ENCODE measurements at regions not wholly inside any gene's neighbourhood (a gene's known extent, or its start where the extent isn't known, plus 50 kb on each side); places are given as distances from the start of the nearest gene placed in this dataset.

GRCh38 chr4:44563496-44563895 lies 87.9 kb downstream of the YIPF7 start:
- no peaks in the 10 kb centered on the region for H3K36me3 ChIP-seq (ENCODE audit: control insufficient read depth, insufficient read depth, low read length)
- H3K4me3 ChIP-seq (ENCODE audit: low read depth, low read length) = no peak overlapping the region
- DNase-seq (ENCODE audit: low read depth in 4 of 6, low spot score in 6 of 6) = no peak
- H3K9me3 ChIP-seq (ENCODE audit: control insufficient read depth, insufficient read depth, low read length) = no peaks in the 10 kb centered on the region
- no peaks in the 10 kb centered on the region for H3K4me1 ChIP-seq (ENCODE audit: control insufficient read depth, insufficient read depth, low read length)
- H3K27me3 ChIP-seq (ENCODE audit: control insufficient read depth, insufficient read depth, low read length) = no peaks in the 10 kb centered on the region
- no peak overlapping the region for H3K27ac ChIP-seq (ENCODE audit: low read depth, low read length)

GRCh38 chr4:44558031-44558605 lies 93.3 kb downstream of the YIPF7 start:
- no CpG with 5 or more reads among the region's 1 CpG for WGBS (ENCODE audit: insufficient coverage)
- H3K27me3 ChIP-seq (ENCODE audit: control insufficient read depth, insufficient read depth, low read length) = no peaks in the 10 kb centered on the region
- H3K27ac ChIP-seq (ENCODE audit: low read depth, low read length) = no peak overlapping the region
- peak in 1 of 6 donors; percentile 79 for DNase-seq (ENCODE audit: low read depth in 4 of 6, low spot score in 6 of 6)
- no peaks in the 10 kb centered on the region for H3K36me3 ChIP-seq (ENCODE audit: control insufficient read depth, insufficient read depth, low read length)
- no peaks in the 10 kb centered on the region for H3K9me3 ChIP-seq (ENCODE audit: control insufficient read depth, insufficient read depth, low read length)
- H3K4me1 ChIP-seq (ENCODE audit: control insufficient read depth, insufficient read depth, low read length) = no peaks in the 10 kb centered on the region
- H3K4me3 ChIP-seq (ENCODE audit: low read depth, low read length) = no peak overlapping the region

GRCh38 chr4:44554768-44555167 lies 96.7 kb downstream of the YIPF7 start:
- DNase-seq (ENCODE audit: low read depth in 4 of 6, low spot score in 6 of 6) = peak in 1 of 6 donors; percentile 10
- Histone ChIP-seq H3K9me3 (ENCODE audit: control insufficient read depth, insufficient read depth, low read length) (no peaks in the 10 kb centered on the region), H3K27ac (ENCODE audit: low read depth, low read length) (no peak overlapping the region), H3K27me3 (ENCODE audit: control insufficient read depth, insufficient read depth, low read length) (no peaks in the 10 kb centered on the region), H3K4me3 (ENCODE audit: low read depth, low read length) (no peak overlapping the region), H3K36me3 (ENCODE audit: control insufficient read depth, insufficient read depth, low read length) (no peaks in the 10 kb centered on the region), H3K4me1 (ENCODE audit: control insufficient read depth, insufficient read depth, low read length) (no peaks in the 10 kb centered on the region)
- no CpG with 5 or more reads among the region's 5 CpGs for WGBS (ENCODE audit: insufficient coverage)

- no peaks in the 10 kb centered on the region for H3K36me3 ChIP-seq (ENCODE audit: control insufficient read depth, insufficient read depth, low read length)
- no peak for DNase-seq (ENCODE audit: low read depth in 4 of 6, low spot score in 6 of 6)
- no peaks in the 10 kb centered on the region for H3K9me3 ChIP-seq (ENCODE audit: control insufficient read depth, insufficient read depth, low read length)
- no peaks in the 10 kb centered on the region for H3K27me3 ChIP-seq (ENCODE audit: control insufficient read depth, insufficient read depth, low read length)
- H3K4me1 ChIP-seq (ENCODE audit: control insufficient read depth, insufficient read depth, low read length) = no peaks in the 10 kb centered on the region
- H3K4me3 ChIP-seq (ENCODE audit: low read depth, low read length) = no peak overlapping the region
- WGBS (ENCODE audit: insufficient coverage) = no CpG with 5 or more reads among the region's 3 CpGs
- no peak overlapping the region for H3K27ac ChIP-seq (ENCODE audit: low read depth, low read length)
These were observed 98.2 kb downstream of the YIPF7 start for GRCh38 chr4:44553180-44553579.

- WGBS (ENCODE audit: insufficient coverage) = no CpG with 5 or more reads among the region's 2 CpGs
These were observed 97.2 kb upstream of the KCTD8 start for GRCh38 chr4:44545781-44546180.

DNA sequence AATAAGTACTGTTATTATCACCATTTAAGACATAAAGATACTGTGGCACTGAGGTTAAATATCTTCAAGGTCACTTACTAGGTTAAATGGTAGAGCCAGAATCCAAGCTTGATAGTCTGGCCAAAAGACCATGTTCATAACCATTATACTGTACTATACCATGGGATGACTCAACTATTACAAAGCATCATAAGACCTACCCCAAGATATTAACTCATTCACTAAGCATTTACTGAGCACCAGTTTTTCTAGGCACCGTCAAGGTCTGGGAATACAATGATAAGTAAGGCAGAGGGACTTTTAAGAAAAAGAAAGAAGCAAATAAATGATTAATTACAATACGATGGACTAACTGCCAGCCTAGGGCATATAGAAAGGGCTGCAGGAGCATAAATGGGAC lies 95.5 kb upstream of the KCTD8 start:
- no peak for DNase-seq (ENCODE audit: low read depth in 4 of 6, low spot score in 6 of 6)
- Histone ChIP-seq H3K4me3 (ENCODE audit: low read depth, low read length) (no peak overlapping the region), H3K4me1 (ENCODE audit: control insufficient read depth, insufficient read depth, low read length) (no peaks in the 10 kb centered on the region), H3K36me3 (ENCODE audit: control insufficient read depth, insufficient read depth, low read length) (no peaks in the 10 kb centered on the region), H3K27me3 (ENCODE audit: control insufficient read depth, insufficient read depth, low read length) (no peaks in the 10 kb centered on the region), H3K27ac (ENCODE audit: low read depth, low read length) (no peak overlapping the region), H3K9me3 (ENCODE audit: control insufficient read depth, insufficient read depth, low read length) (no peaks in the 10 kb centered on the region)
- WGBS (ENCODE audit: insufficient coverage) = no CpG with 5 or more reads among the region's 2 CpGs

More at GRCh38 chr4:44545781-44546180, 97.2 kb upstream of the KCTD8 start:
- DNase-seq (ENCODE audit: low read depth in 4 of 6, low spot score in 6 of 6) = no peak
- Histone ChIP-seq H3K27me3 (ENCODE audit: control insufficient read depth, insufficient read depth, low read length) (no peaks in the 10 kb centered on the region), H3K4me1 (ENCODE audit: control insufficient read depth, insufficient read depth, low read length) (no peaks in the 10 kb centered on the region), H3K27ac (ENCODE audit: low read depth, low read length) (no peak overlapping the region), H3K9me3 (ENCODE audit: control insufficient read depth, insufficient read depth, low read length) (no peaks in the 10 kb centered on the region), H3K36me3 (ENCODE audit: control insufficient read depth, insufficient read depth, low read length) (no peaks in the 10 kb centered on the region), H3K4me3 (ENCODE audit: low read depth, low read length) (no peak overlapping the region)

GRCh38 chr4:44538534-44538933 lies 89.9 kb upstream of the KCTD8 start:
- H3K36me3 ChIP-seq (ENCODE audit: control insufficient read depth, insufficient read depth, low read length) = no peaks in the 10 kb centered on the region
- H3K4me3 ChIP-seq (ENCODE audit: low read depth, low read length) = no peak overlapping the region
- WGBS (ENCODE audit: insufficient coverage) = no CpG with 5 or more reads among the region's 2 CpGs
- no peak overlapping the region for H3K27ac ChIP-seq (ENCODE audit: low read depth, low read length)
- no peaks in the 10 kb centered on the region for H3K27me3 ChIP-seq (ENCODE audit: control insufficient read depth, insufficient read depth, low read length)
- H3K9me3 ChIP-seq (ENCODE audit: control insufficient read depth, insufficient read depth, low read length) = no peaks in the 10 kb centered on the region
- no peaks in the 10 kb centered on the region for H3K4me1 ChIP-seq (ENCODE audit: control insufficient read depth, insufficient read depth, low read length)
- no peak for DNase-seq (ENCODE audit: low read depth in 4 of 6, low spot score in 6 of 6)

DNA sequence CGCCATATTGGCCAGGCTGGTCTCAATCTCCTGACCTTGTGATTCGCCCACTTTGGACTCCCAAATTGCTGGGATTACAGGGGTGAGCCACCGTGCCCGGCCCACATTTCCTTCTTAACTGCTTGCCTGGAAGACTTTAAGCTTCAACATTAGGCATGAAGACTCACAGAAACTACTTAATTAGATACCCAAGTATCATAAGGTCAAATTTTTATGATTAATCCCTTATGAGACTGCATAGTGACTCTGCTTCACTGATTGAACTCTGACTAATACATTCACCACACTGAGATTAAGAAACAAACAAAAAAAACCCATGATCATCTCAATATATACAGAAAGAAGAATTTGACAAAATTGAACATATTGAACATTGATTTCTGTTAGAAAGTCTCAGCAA lies 87.4 kb upstream of the KCTD8 start:
- no peaks in the 10 kb centered on the region for H3K27me3 ChIP-seq (ENCODE audit: control insufficient read depth, insufficient read depth, low read length)
- no peaks in the 10 kb centered on the region for H3K9me3 ChIP-seq (ENCODE audit: control insufficient read depth, insufficient read depth, low read length)
- 100% methylated on average over 4 of the region's 4 CpGs for WGBS (ENCODE audit: insufficient coverage)
- H3K36me3 ChIP-seq (ENCODE audit: control insufficient read depth, insufficient read depth, low read length) = no peaks in the 10 kb centered on the region
- no peak overlapping the region for H3K27ac ChIP-seq (ENCODE audit: low read depth, low read length)
- no peaks in the 10 kb centered on the region for H3K4me1 ChIP-seq (ENCODE audit: control insufficient read depth, insufficient read depth, low read length)
- no peak for DNase-seq (ENCODE audit: low read depth in 4 of 6, low spot score in 6 of 6)
- H3K4me3 ChIP-seq (ENCODE audit: low read depth, low read length) = no peak overlapping the region

DNA sequence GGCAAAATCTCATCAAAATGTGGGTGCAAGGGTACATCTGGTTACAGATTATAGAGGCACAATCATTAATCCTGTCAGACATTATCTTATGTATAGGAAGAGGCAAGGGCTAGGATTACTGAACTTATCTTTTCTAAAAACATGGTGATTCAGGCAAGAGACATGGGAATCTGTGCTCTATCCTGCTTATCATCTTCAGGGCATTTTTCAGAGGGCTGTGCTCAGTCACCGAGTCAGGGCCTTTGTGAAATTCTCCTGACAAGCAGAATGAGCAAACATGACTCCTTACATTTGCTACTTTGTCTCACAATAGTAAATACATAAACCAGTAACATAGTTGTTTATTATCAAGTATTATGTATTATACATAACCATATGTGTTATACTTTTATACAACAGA lies 84.2 kb upstream of the KCTD8 start:
- no peaks in the 10 kb centered on the region for H3K36me3 ChIP-seq (ENCODE audit: control insufficient read depth, insufficient read depth, low read length)
- H3K4me3 ChIP-seq (ENCODE audit: low read depth, low read length) = no peak overlapping the region
- no peaks in the 10 kb centered on the region for H3K27me3 ChIP-seq (ENCODE audit: control insufficient read depth, insufficient read depth, low read length)
- no peak overlapping the region for H3K27ac ChIP-seq (ENCODE audit: low read depth, low read length)
- no peak for DNase-seq (ENCODE audit: low read depth in 4 of 6, low spot score in 6 of 6)
- WGBS (ENCODE audit: insufficient coverage) = no CpG with 5 or more reads among the region's 1 CpG
- H3K4me1 ChIP-seq (ENCODE audit: control insufficient read depth, insufficient read depth, low read length) = no peaks in the 10 kb centered on the region
- H3K9me3 ChIP-seq (ENCODE audit: control insufficient read depth, insufficient read depth, low read length) = no peaks in the 10 kb centered on the region

DNA sequence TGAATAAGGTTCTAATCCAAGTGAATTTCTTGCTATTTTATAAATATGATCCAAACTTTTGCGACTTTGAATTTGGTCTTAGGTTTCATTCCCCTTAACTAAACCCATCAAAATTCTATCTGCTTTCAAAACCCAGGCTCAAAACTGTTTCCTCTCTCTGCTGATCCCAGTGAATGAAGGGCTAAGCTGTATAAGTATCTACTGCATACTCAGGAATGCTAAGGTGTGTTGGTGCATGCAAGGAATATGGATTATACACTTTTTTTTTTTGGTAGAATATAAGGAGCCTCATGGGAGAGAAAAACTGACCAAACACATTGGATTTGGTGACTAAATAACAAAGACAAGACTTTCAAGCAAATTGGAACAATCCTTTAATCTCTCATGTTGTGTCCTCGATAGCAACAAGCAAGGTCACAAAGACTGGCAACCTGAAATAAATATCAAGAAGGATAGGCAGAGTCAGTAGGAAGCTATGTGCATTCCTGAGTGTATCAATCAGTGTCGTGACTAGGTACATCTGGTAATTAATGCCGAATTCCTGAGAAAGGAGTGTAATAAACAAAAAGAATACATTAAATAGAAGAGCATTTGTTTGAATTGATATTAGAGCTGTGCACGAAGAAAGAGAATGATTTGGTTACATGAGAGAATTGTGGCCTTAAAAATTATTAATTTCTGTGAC lies 74.3 kb upstream of the KCTD8 start:
- H3K27ac ChIP-seq (ENCODE audit: low read depth, low read length) = no peak overlapping the region
- no peaks in the 10 kb centered on the region for H3K4me1 ChIP-seq (ENCODE audit: control insufficient read depth, insufficient read depth, low read length)

More for the DNA sequence above, 74.3 kb upstream of the KCTD8 start:
- Histone ChIP-seq H3K9me3 (ENCODE audit: control insufficient read depth, insufficient read depth, low read length) (no peaks in the 10 kb centered on the region), H3K4me3 (ENCODE audit: low read depth, low read length) (no peak overlapping the region), H3K36me3 (ENCODE audit: control insufficient read depth, insufficient read depth, low read length) (no peaks in the 10 kb centered on the region), H3K27me3 (ENCODE audit: control insufficient read depth, insufficient read depth, low read length) (no peaks in the 10 kb centered on the region)
- DNase-seq (ENCODE audit: low read depth in 4 of 6, low spot score in 6 of 6) = no peak
- no CpG with 5 or more reads among the region's 5 CpGs for WGBS (ENCODE audit: insufficient coverage)

All from spinal cord (tissue), 9 donors.